ENCODE measurements at regions not wholly inside any gene's neighbourhood (a gene's known extent, or its start where the extent isn't known, plus 50 kb on each side); places are given as distances from the start of the nearest gene placed in this dataset.

- TF ChIP-seq CTCF (IDR thresholded peaks at IDR 0.05; ENCODE audit: low read depth, low read length) = no peak
- no peak overlapping the region for H3K4me3 ChIP-seq (ENCODE audit: low read depth, low read length)
Measured at GRCh38 chr3:168612671-168613070, 516.9 kb upstream of the GOLIM4 start.

GRCh38 chr3:168611826-168612225, 516.1 kb upstream of the GOLIM4 start:
- H3K4me3 ChIP-seq (ENCODE audit: low read depth, low read length) = no peak overlapping the region
- TF ChIP-seq CTCF (IDR thresholded peaks at IDR 0.05; ENCODE audit: low read depth, low read length) = no peak

GRCh38 chr3:168608926-168609325, 513.2 kb upstream of the GOLIM4 start:
- no peak for TF ChIP-seq CTCF (IDR thresholded peaks at IDR 0.05; ENCODE audit: low read depth, low read length)
- no peak overlapping the region for H3K4me3 ChIP-seq (ENCODE audit: low read depth, low read length)

- no peak overlapping the region for H3K4me3 ChIP-seq (ENCODE audit: low read depth, low read length)
- no peak for TF ChIP-seq CTCF (IDR thresholded peaks at IDR 0.05; ENCODE audit: low read depth, low read length)
Measured at GRCh38 chr3:168604767-168605166, 509.0 kb upstream of the GOLIM4 start.

GRCh38 chr3:168598250-168598649, 502.5 kb upstream of the GOLIM4 start:
- no peak overlapping the region for H3K4me3 ChIP-seq (ENCODE audit: low read depth, low read length)
- TF ChIP-seq CTCF (IDR thresholded peaks at IDR 0.05; ENCODE audit: low read depth, low read length) = no peak

- TF ChIP-seq CTCF (IDR thresholded peaks at IDR 0.05; ENCODE audit: low read depth, low read length) = no peak
- no peak overlapping the region for H3K4me3 ChIP-seq (ENCODE audit: low read depth, low read length)
Measured at GRCh38 chr3:168596175-168596823, 500.6 kb upstream of the GOLIM4 start.

GRCh38 chr3:168591587-168591986, 495.9 kb upstream of the GOLIM4 start:
- no peak for TF ChIP-seq CTCF (IDR thresholded peaks at IDR 0.05; ENCODE audit: low read depth, low read length)
- H3K4me3 ChIP-seq (ENCODE audit: low read depth, low read length) = no peak overlapping the region
